ENCODE measurements at regions not wholly inside any gene's neighbourhood (a gene's known extent, or its start where the extent isn't known, plus 50 kb on each side); places are given as distances from the start of the nearest gene placed in this dataset.

DNA sequence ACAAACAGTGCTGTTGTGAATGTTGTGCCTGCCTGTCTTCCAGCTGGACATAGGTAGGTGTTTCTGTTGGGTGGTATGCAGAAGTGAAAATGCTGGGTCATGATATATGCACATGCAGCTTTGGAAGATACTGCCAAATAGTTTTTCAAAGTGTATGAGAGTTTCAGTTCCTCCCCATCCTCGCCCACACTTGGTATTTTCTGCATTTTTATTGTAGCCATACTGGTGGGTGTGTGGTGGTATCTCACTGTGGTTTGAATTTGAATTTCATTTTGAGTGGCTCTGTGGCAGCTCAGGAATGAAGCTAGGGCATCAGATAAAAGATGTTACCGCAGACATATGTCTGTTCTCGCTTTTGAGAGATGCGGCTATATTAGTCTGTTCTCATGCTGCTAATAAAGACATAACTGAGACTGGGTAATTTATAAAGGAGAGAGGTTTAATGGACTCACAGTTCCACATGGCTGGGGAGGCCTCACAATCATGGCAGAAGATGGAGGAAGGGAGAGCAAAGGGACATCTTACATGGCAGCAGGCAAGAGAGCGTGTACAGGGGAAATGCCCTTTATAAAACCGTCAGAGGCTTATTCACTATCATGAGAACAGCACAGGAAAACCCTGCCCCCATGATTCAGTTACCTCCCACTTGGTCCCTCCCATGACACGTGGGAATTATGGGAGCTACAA, 183.1 kb downstream of the CAND1 start:
- Histone ChIP-seq H2AFZ (ENCODE audit: low read depth, low read length) (no peak overlapping the region), H3K9ac (ENCODE audit: insufficient read depth in 1 of 2, low read depth in 2 of 2, low read length in 2 of 2) (no peak overlapping the region), H3K79me2 (ENCODE audit: control insufficient read depth, insufficient read depth, low read length) (no peaks in the 10 kb centered on the region), H3K9me1 (ENCODE audit: control insufficient read depth, insufficient read depth, low read length) (no peaks in the 10 kb centered on the region), H3K4me2 (ENCODE audit: insufficient read depth, low read length) (no peak overlapping the region), H3K27me3 (ENCODE audit: control insufficient read depth in 2 of 2, insufficient read depth in 2 of 2, low read length in 2 of 2) (0 out of 5 replicates have a peak, but pooled peaks cover 0 to 3% of the 10 kb centered on the region in 2 experiments), H3K27ac (ENCODE audit: extremely low read depth, low read depth, low read length) (no peak overlapping the region), H4K20me1 (replicated peaks; ENCODE audit: control insufficient read depth, insufficient read depth, low read length) (no peaks in the 10 kb centered on the region), H3K36me3 (ENCODE audit: control insufficient read depth, insufficient read depth, low read length) (no peaks in the 10 kb centered on the region), H3K4me1 (replicated peaks in 1 of 2; ENCODE audit: control insufficient read depth in 2 of 2, insufficient read depth in 2 of 2, low read length in 2 of 2) (no peaks in the 10 kb centered on the region), H3K9me3 (replicated peaks; ENCODE audit: control insufficient read depth, insufficient read depth, low read depth, low read length) (no peaks in the 10 kb centered on the region), H3K4me3 (no peak overlapping the region)
- no peak for ATAC-seq
- no TSS peak for BruUV-seq (replicated peaks)
- no peak for FAIRE-seq
- intact Hi-C loops (cut with micrococcal nuclease) (no loop called here), in situ Hi-C loops (cut with MboI) (no loop called here)
- peak; percentile 26; the same call in 1 of the 2 replicates for TF ChIP-seq MAFG (tag; conservative IDR thresholded peaks at IDR 0.05)
- TF ChIP-seq TBL1XR1 (IDR thresholded peaks at IDR 0.05; ENCODE audit: low read length in 2 of 2) = no peak
- peak; percentile 17; the same call in 1 of the 2 replicates for TF ChIP-seq C11orf30 (IDR thresholded peaks at IDR 0.05; ENCODE audit: low read depth)
- CTCF ChIA-PET (ENCODE audit: low intra/inter-chr PET ratio) = no interaction called here
- WGBS (ENCODE audit: insufficient coverage, low coverage, missing lambda C conversion rate) = 6% methylated on average over 7 of the region's 7 CpGs
- no peak for DNase-seq (ENCODE audit: extremely low read depth in 1 of 4, low spot score in 3 of 4)
- POLR2A ChIA-PET = interaction anchor here (1.7 kb wide), 1 partner anchor 8 kb away, joined by 3 read pairs; no protein-coding TSS in a partner anchor

- H3K27me3 ChIP-seq (ENCODE audit: control insufficient read depth in 2 of 2, insufficient read depth in 2 of 2, low read length in 2 of 2) = 0 out of 5 replicates have a peak, but pooled peaks cover 0 to 3% of the 10 kb centered on the region in 2 experiments
- ATAC-seq (no peak), FAIRE-seq (no peak), DNase-seq (ENCODE audit: extremely low read depth in 1 of 4, low spot score in 3 of 4) (no peak)
- no peaks in the 10 kb centered on the region for H3K9me1 ChIP-seq (ENCODE audit: control insufficient read depth, insufficient read depth, low read length)
- in situ Hi-C loops (cut with MboI) (no loop called here), intact Hi-C loops (cut with micrococcal nuclease) (no loop called here)
- H3K9ac ChIP-seq (ENCODE audit: insufficient read depth in 1 of 2, low read depth in 2 of 2, low read length in 2 of 2) = no peak overlapping the region
- H2AFZ ChIP-seq (ENCODE audit: low read depth, low read length) = no peak overlapping the region
- CTCF ChIA-PET (ENCODE audit: low intra/inter-chr PET ratio) = no interaction called here
- H3K4me1 ChIP-seq (replicated peaks in 1 of 2; ENCODE audit: control insufficient read depth in 2 of 2, insufficient read depth in 2 of 2, low read length in 2 of 2) = no peaks in the 10 kb centered on the region
- H3K9me3 ChIP-seq (replicated peaks; ENCODE audit: control insufficient read depth, insufficient read depth, low read depth, low read length) = no peaks in the 10 kb centered on the region
- H4K20me1 ChIP-seq (replicated peaks; ENCODE audit: control insufficient read depth, insufficient read depth, low read length) = no peaks in the 10 kb centered on the region
- BruUV-seq (replicated peaks) = no TSS peak
- H3K36me3 ChIP-seq (ENCODE audit: control insufficient read depth, insufficient read depth, low read length) = no peaks in the 10 kb centered on the region
- TF ChIP-seq MTF1 (CRISPR knock-in tag; IDR thresholded peaks at IDR 0.05; ENCODE audit: borderline replicate concordance) = no peak
- TF ChIP-seq FOXA1 (IDR thresholded peaks at IDR 0.05; ENCODE audit: borderline replicate concordance) = no peak
- TF ChIP-seq FOXK1 (CRISPR knock-in tag; IDR thresholded peaks at IDR 0.05; ENCODE audit: borderline replicate concordance) = no peak
- no peak for TF ChIP-seq BRF1 (IDR thresholded peaks at IDR 0.05; ENCODE audit: borderline replicate concordance, extremely low read depth, insufficient read length)
- TF ChIP-seq NR2C1 (IDR thresholded peaks at IDR 0.05) = no peak
- TF ChIP-seq NR2C1 (tag; IDR thresholded peaks at IDR 0.05) = no peak
- TF ChIP-seq NELFE (IDR thresholded peaks at IDR 0.05; ENCODE audit: insufficient read depth, insufficient read length) = no peak
- TF ChIP-seq FOXK2 (conservative IDR thresholded peaks at IDR 0.05 in 1 of 2, IDR thresholded peaks at IDR 0.05 in 1 of 2; ENCODE audit: low read depth in 2 of 2) = no peak
- no peak for TF ChIP-seq NFYB (IDR thresholded peaks at IDR 0.05; ENCODE audit: extremely low read depth, insufficient read length)
- no peak for TF ChIP-seq ZKSCAN1 (IDR thresholded peaks at IDR 0.05; ENCODE audit: low read depth, low read length)
- TF ChIP-seq MCM3 (IDR thresholded peaks at IDR 0.05) = no peak
- no peaks in the 10 kb centered on the region for H3K79me2 ChIP-seq (ENCODE audit: control insufficient read depth, insufficient read depth, low read length)
- WGBS (ENCODE audit: insufficient coverage, low coverage, missing lambda C conversion rate) = 3% methylated on average over 3 of the region's 3 CpGs
- no peak overlapping the region for H3K4me2 ChIP-seq (ENCODE audit: insufficient read depth, low read length)
- no peak overlapping the region for H3K27ac ChIP-seq (ENCODE audit: extremely low read depth, low read depth, low read length)
- H3K4me3 ChIP-seq = no peak overlapping the region
- POLR2A ChIA-PET = no interaction called here
Measured at GRCh38 chr12:67453191-67453590, 184.0 kb downstream of the CAND1 start.

All from K562 (cell line).